ENCODE measurements at regions not wholly inside any gene's neighbourhood (a gene's known extent, or its start where the extent isn't known, plus 50 kb on each side); places are given as distances from the start of the nearest gene placed in this dataset.

DNA sequence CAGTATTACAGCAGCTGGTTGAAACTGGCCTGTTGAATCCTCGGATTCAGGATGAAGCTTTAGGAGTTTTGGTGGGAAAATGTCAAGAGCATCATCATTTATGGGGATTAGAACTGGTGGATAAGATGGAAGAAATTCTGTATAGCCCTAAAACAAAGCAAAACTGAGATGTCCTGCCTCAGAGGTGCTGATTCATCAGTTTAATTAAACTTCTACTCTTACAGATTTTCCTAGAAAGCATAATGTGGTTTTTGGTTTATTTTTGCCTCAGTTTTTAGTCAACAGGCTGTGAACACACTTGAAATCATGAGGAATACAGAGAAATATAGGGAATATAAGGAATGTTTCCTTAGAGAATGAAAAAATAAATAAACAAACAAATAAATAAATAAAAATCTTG, 228.7 kb upstream of the POU3F2 start:
- Histone ChIP-seq H3K4me1 (ENCODE audit: control insufficient read depth, insufficient read depth, low read length, unreplicated experiment) (no peaks in the 10 kb centered on the region), H3K27ac (ENCODE audit: low read depth, low read length) (no peak overlapping the region), H3K36me3 (ENCODE audit: insufficient read depth, low read length) (no peaks in the 10 kb centered on the region), H3K4me3 (ENCODE audit: low read depth, low read length) (no peak overlapping the region), H3K27me3 (ENCODE audit: insufficient read depth, low read length) (no peaks in the 10 kb centered on the region), H3K79me2 (ENCODE audit: control insufficient read depth, insufficient read depth, low read length, unreplicated experiment) (no peaks in the 10 kb centered on the region), H2AFZ (ENCODE audit: low read length, unreplicated experiment) (no peak overlapping the region)

DNA sequence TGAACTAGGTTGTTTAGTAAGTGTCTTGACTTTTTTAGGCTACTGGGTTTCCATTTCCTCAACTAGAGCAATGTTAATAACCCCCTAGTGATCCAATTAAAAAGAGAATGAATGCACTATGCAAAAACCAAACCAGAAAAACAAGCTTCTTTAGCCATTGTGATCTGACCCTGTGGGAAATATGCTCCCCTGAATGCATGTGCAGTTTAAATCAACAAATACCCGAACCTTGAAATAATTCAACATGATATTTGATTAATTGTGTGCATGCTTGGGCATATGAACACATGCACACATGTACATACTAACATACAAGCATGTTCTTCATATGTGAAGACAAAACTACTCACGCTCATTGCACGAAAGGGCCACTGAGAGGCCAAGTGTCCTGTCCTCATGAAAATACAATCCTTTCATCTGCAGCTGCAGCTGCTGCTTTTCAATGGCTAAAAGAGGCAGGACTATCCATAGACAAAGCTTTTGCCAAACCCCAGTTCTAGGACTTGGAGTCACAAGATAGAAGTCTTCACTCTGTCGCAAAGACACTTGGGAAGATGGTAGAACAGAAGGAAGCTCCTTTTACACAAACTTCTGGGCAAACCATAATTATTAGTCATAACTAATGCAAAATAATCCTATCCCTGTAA, 207.1 kb upstream of the POU3F2 start:
- Histone ChIP-seq H3K27ac (ENCODE audit: low read depth, low read length) (no peak overlapping the region), H3K4me3 (ENCODE audit: low read depth, low read length) (no peak overlapping the region), H3K79me2 (ENCODE audit: control insufficient read depth, insufficient read depth, low read length, unreplicated experiment) (no peaks in the 10 kb centered on the region), H3K4me1 (ENCODE audit: control insufficient read depth, insufficient read depth, low read length, unreplicated experiment) (no peaks in the 10 kb centered on the region), H3K27me3 (ENCODE audit: insufficient read depth, low read length) (no peaks in the 10 kb centered on the region), H2AFZ (ENCODE audit: low read length, unreplicated experiment) (no peak overlapping the region), H3K36me3 (ENCODE audit: insufficient read depth, low read length) (no peaks in the 10 kb centered on the region)

DNA sequence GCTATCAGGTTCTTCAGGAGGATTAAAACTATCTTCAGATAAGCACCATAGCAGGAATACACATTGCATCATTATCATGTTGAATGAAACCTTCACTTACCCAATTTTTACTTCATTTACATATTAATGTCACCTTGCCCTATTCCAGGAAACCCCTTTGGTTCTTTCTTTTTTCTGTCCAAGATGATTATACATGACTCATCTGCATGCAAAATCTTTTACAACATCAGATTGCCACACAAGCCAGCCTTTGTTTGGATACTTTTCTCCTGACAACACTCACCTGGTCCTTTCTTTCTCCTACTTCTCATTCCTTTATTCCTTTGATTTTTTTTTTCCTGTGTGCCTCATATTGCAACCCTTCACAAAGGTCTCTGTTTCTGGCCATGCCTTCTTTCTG, 200.5 kb upstream of the POU3F2 start:
- Histone ChIP-seq H3K79me2 (ENCODE audit: control insufficient read depth, insufficient read depth, low read length, unreplicated experiment) (no peaks in the 10 kb centered on the region), H2AFZ (ENCODE audit: low read length, unreplicated experiment) (no peak overlapping the region), H3K27ac (ENCODE audit: low read depth, low read length) (no peak overlapping the region), H3K27me3 (ENCODE audit: insufficient read depth, low read length) (no peaks in the 10 kb centered on the region), H3K36me3 (ENCODE audit: insufficient read depth, low read length) (no peaks in the 10 kb centered on the region), H3K4me1 (ENCODE audit: control insufficient read depth, insufficient read depth, low read length, unreplicated experiment) (no peaks in the 10 kb centered on the region), H3K4me3 (ENCODE audit: low read depth, low read length) (no peak overlapping the region)

DNA sequence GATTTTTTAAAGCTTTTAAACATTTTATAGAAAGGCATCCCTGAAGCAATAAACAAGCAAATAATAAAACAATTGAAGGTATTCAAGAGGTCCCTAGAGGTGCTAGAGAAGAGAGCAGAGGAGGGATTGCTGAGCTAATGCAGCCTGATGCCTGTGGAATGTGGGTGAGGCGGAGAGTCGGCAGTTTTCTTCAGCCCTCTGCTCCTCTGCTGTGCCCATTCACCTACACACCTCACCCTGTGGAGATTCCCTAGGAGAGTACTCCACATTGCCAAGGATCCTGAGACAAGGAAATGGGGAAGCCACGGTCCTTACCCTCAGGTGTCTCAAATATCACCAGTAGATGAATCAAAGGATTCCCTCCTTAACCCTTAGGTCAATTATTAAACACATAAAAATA, 199.8 kb upstream of the POU3F2 start:
- H3K27ac ChIP-seq (ENCODE audit: low read depth, low read length) = no peak overlapping the region
- H3K36me3 ChIP-seq (ENCODE audit: insufficient read depth, low read length) = no peaks in the 10 kb centered on the region
- no peaks in the 10 kb centered on the region for H3K27me3 ChIP-seq (ENCODE audit: insufficient read depth, low read length)
- no peak overlapping the region for H2AFZ ChIP-seq (ENCODE audit: low read length, unreplicated experiment)
- H3K79me2 ChIP-seq (ENCODE audit: control insufficient read depth, insufficient read depth, low read length, unreplicated experiment) = no peaks in the 10 kb centered on the region
- H3K4me3 ChIP-seq (ENCODE audit: low read depth, low read length) = no peak overlapping the region
- no peaks in the 10 kb centered on the region for H3K4me1 ChIP-seq (ENCODE audit: control insufficient read depth, insufficient read depth, low read length, unreplicated experiment)

DNA sequence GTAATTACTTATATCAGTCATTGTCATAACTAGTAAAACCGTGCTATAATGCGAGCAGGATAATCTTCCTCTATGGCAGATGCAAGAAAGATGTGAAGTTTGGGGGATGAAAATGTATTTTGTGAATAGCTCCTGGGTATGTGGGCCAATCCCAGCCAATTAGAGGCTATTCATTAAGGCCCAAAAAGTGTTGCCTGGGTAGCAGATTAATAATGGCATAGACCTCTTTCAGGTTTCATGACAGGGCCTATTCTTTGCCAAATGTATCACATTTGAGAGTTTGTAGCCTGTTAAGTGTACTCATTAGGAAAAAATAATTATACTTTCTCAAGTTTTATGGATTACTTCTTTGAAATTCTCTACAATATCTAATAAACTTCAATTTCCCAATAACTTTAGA, 199.2 kb upstream of the POU3F2 start:
- no peaks in the 10 kb centered on the region for H3K36me3 ChIP-seq (ENCODE audit: insufficient read depth, low read length)
- no peak overlapping the region for H2AFZ ChIP-seq (ENCODE audit: low read length, unreplicated experiment)
- H3K27me3 ChIP-seq (ENCODE audit: insufficient read depth, low read length) = no peaks in the 10 kb centered on the region
- H3K79me2 ChIP-seq (ENCODE audit: control insufficient read depth, insufficient read depth, low read length, unreplicated experiment) = no peaks in the 10 kb centered on the region
- H3K4me3 ChIP-seq (ENCODE audit: low read depth, low read length) = no peak overlapping the region
- no peak overlapping the region for H3K27ac ChIP-seq (ENCODE audit: low read depth, low read length)
- H3K4me1 ChIP-seq (ENCODE audit: control insufficient read depth, insufficient read depth, low read length, unreplicated experiment) = no peaks in the 10 kb centered on the region

DNA sequence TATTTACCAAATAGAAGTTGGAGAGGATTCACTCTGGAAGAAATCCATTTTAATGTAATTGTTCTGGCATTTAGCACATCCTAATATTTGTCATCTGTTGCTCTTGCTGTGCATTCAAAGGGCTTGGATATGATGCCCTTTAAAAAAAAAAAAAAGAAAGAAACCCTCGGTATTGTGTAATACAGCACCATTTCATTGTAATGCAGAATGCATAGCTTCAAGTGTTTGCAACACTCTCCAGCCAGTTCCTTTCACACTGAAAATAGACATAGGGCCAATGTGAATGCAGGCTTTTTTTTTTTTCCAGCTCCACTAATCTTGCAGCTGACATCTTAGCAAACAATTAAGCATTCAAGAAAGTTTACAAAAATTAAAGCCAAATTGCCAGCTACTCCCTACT, 197.4 kb upstream of the POU3F2 start:
- no peak overlapping the region for H3K27ac ChIP-seq (ENCODE audit: low read depth, low read length)
- no peaks in the 10 kb centered on the region for H3K4me1 ChIP-seq (ENCODE audit: control insufficient read depth, insufficient read depth, low read length, unreplicated experiment)
- H3K79me2 ChIP-seq (ENCODE audit: control insufficient read depth, insufficient read depth, low read length, unreplicated experiment) = no peaks in the 10 kb centered on the region
- no peak overlapping the region for H3K4me3 ChIP-seq (ENCODE audit: low read depth, low read length)
- no peaks in the 10 kb centered on the region for H3K27me3 ChIP-seq (ENCODE audit: insufficient read depth, low read length)
- no peaks in the 10 kb centered on the region for H3K36me3 ChIP-seq (ENCODE audit: insufficient read depth, low read length)
- H2AFZ ChIP-seq (ENCODE audit: low read length, unreplicated experiment) = no peak overlapping the region

DNA sequence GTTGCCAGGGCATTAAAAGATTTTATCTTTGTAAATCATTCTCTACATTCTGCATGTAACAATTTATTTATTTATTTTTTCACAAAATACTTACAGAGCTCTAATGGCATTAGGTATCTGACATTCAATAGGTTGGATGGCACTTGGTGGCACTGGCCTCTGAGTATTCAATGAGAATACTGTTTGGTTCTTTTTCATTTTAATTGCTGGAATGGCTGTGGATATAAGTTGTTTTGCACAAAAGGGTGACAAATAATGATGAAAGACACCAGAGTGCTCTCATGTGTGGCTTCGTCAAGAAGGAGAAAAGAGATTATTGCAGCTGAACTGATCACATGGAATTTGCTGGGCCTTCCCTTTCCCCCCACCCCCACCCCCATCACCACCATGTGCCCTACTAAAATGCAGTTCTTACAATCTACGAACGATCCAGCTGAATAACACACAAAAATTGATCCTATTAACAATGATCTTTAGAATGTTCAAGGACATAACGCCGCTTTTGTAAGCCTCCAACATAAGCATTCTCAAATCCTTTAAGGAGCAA, 195.2 kb upstream of the POU3F2 start:
- H3K27me3 ChIP-seq (ENCODE audit: insufficient read depth, low read length) = no peaks in the 10 kb centered on the region
- H3K36me3 ChIP-seq (ENCODE audit: insufficient read depth, low read length) = no peaks in the 10 kb centered on the region
- no peak overlapping the region for H3K27ac ChIP-seq (ENCODE audit: low read depth, low read length)
- no peak overlapping the region for H2AFZ ChIP-seq (ENCODE audit: low read length, unreplicated experiment)
- H3K4me1 ChIP-seq (ENCODE audit: control insufficient read depth, insufficient read depth, low read length, unreplicated experiment) = no peaks in the 10 kb centered on the region
- no peak overlapping the region for H3K4me3 ChIP-seq (ENCODE audit: low read depth, low read length)
- no peaks in the 10 kb centered on the region for H3K79me2 ChIP-seq (ENCODE audit: control insufficient read depth, insufficient read depth, low read length, unreplicated experiment)

DNA sequence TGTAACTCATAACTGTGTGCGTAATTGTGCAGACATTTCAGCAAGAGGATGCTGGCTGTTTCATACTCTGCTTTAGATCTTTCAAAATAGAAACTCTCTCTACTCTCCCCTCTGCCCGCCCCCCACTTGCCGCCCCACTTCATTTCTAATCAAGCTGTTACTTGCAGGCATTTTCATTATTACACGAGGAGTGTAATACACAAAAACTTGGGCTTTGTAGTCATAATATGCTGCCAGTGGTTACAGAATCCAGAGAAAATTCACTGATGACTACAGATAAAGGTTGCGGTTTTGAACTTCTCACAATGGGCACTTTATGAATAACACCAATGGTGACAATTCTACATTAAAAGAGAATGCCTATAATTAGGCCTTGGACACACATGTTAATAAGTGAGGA, 194.0 kb upstream of the POU3F2 start:
- no peaks in the 10 kb centered on the region for H3K79me2 ChIP-seq (ENCODE audit: control insufficient read depth, insufficient read depth, low read length, unreplicated experiment)
- H3K27ac ChIP-seq (ENCODE audit: low read depth, low read length) = no peak overlapping the region
- H3K27me3 ChIP-seq (ENCODE audit: insufficient read depth, low read length) = no peaks in the 10 kb centered on the region
- no peak overlapping the region for H2AFZ ChIP-seq (ENCODE audit: low read length, unreplicated experiment)
- H3K36me3 ChIP-seq (ENCODE audit: insufficient read depth, low read length) = no peaks in the 10 kb centered on the region
- H3K4me3 ChIP-seq (ENCODE audit: low read depth, low read length) = no peak overlapping the region
- no peaks in the 10 kb centered on the region for H3K4me1 ChIP-seq (ENCODE audit: control insufficient read depth, insufficient read depth, low read length, unreplicated experiment)

DNA sequence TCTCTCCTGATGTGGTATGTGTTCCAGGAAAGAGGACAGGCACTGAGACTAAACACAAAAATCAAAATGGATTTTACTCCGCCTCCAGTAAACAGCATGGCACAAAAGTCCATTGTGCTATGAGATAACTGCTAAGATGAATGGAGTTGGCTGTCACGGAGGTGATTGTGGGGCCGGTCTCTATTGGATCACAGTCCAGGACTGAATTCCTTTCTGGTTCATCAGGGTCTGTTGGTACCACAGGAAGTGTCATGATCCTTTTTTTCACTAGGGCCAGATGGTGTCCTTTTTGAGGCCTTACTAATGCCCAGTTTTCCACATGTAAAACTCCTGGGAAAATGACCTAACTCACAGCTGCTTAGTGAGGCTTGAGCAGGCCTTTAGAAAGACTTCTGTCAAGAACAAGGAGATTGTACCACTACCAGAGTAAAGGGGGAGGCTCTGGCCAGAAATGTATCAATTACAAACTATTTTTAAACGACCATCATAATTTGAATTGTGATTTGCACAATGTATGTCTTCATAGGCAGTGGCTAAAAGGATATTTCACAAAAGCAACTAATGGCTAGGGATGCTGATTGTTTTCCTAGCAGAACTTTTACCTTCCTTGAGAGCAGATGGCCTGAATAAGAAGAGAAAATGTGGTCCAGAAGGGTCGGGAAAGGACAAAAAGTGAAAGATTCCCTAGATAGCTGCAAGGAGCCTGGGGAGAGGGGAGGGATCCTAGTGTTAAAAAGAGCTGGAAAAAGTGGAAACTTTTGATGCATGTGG, 192.2 kb upstream of the POU3F2 start:
- Histone ChIP-seq H3K4me1 (ENCODE audit: control insufficient read depth, insufficient read depth, low read length, unreplicated experiment) (no peaks in the 10 kb centered on the region), H3K27me3 (ENCODE audit: insufficient read depth, low read length) (no peaks in the 10 kb centered on the region), H3K4me3 (ENCODE audit: low read depth, low read length) (no peak overlapping the region), H3K36me3 (ENCODE audit: insufficient read depth, low read length) (no peaks in the 10 kb centered on the region), H3K27ac (ENCODE audit: low read depth, low read length) (no peak overlapping the region), H3K79me2 (ENCODE audit: control insufficient read depth, insufficient read depth, low read length, unreplicated experiment) (no peaks in the 10 kb centered on the region), H2AFZ (ENCODE audit: low read length, unreplicated experiment) (no peak overlapping the region)

DNA sequence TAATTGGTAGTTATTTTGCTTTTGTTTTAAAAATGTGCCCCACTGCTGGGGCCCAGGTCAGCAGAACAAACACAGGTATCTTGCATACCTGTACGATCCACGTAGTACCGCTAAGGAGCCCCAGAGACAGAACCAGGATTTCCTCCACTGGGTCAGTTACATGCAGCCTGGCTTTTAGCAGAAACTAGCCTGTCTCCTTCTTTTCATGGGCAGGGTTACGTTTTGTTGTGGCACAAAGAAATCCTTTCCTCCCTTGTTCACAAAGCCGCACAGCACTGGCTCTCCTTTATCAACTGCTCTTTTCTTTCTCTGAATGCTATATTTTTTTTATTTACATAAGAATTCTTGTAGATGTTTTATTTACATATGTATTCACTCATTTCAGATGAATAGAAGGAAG, 190.3 kb upstream of the POU3F2 start:
- no peak overlapping the region for H3K4me3 ChIP-seq (ENCODE audit: low read depth, low read length)

More for the DNA sequence above, 190.3 kb upstream of the POU3F2 start:
- Histone ChIP-seq H3K4me1 (ENCODE audit: control insufficient read depth, insufficient read depth, low read length, unreplicated experiment) (no peaks in the 10 kb centered on the region), H2AFZ (ENCODE audit: low read length, unreplicated experiment) (no peak overlapping the region), H3K27me3 (ENCODE audit: insufficient read depth, low read length) (no peaks in the 10 kb centered on the region), H3K79me2 (ENCODE audit: control insufficient read depth, insufficient read depth, low read length, unreplicated experiment) (no peaks in the 10 kb centered on the region), H3K27ac (ENCODE audit: low read depth, low read length) (no peak overlapping the region), H3K36me3 (ENCODE audit: insufficient read depth, low read length) (no peaks in the 10 kb centered on the region)

Measured in ACC112 (cell line).